CD4-positive, alpha-beta T cell treated with Interleukin-1 beta for 1 hour (primary cell): ENCODE measurements at regions not wholly inside any gene's neighbourhood (a gene's known extent, or its start where the extent isn't known, plus 50 kb on each side); places are given as distances from the start of the nearest gene placed in this dataset.

Experiments used
- DNase-seq, 2 donors: peaks; one replicate each; pipeline ENCODE4 v3.0.0-alpha.2; 2020 to 2022

DNA sequence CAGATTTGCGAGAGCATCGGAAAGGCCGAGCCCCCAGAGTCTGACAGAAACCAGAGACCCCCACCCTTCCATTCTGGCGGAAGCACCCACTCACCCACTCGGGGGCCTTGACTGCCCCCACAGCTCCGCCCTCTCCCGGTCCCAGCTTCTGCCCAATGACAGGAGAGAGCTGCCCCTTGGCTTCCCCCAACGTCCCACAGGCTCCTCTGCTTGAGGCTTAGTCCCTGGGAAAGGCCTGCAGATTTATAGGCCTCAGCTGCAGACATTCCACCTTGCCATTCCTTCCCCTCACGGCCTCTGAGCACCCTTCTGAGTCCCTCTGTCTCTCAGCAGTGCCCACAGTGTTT, 125.0 kb upstream of the NCAM1 start:
- no peak for DNase-seq

DNA sequence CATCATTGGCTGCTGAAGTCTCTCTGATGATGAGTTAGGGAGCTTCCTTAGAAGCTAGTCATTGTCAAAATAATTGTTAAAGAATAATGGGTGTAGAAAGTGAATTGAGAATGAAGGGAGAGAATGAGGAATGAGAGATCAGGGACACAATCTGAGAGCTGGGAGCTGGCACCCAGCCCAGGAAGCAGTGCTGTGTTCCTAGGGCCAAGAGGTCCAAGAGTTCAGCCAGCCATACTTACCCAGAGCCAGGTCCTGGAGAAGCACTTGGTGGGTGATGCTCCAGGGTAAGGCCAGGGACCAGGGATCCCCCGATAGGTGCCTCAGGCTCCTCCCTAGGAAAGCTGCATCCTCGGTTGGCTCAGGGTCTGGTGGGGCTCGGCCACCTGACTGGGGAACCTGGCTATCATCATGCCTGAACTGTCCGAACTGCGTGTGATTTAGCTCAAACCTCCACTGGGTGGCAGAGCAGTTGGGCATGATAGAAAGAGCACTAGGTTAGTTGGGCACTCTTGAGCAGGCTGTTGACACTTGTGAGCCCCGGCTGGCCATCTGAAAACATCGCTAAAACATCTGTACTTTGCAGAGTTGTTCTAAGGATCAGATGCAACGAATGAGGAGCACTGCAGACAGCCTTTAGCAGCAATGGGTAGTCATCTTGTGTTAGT, 123.9 kb upstream of the NCAM1 start:
- DNase-seq: no peak

- no peak for DNase-seq
Measured at GRCh38 chr11:112839051-112839450, 122.2 kb upstream of the NCAM1 start.

- no peak for DNase-seq
Measured at GRCh38 chr11:112841729-112842128, 119.5 kb upstream of the NCAM1 start.

- no peak for DNase-seq
Measured at GRCh38 chr11:112842151-112842550, 119.1 kb upstream of the NCAM1 start.

GRCh38 chr11:112844517-112844916, 116.7 kb upstream of the NCAM1 start:
- DNase-seq: no peak

DNA sequence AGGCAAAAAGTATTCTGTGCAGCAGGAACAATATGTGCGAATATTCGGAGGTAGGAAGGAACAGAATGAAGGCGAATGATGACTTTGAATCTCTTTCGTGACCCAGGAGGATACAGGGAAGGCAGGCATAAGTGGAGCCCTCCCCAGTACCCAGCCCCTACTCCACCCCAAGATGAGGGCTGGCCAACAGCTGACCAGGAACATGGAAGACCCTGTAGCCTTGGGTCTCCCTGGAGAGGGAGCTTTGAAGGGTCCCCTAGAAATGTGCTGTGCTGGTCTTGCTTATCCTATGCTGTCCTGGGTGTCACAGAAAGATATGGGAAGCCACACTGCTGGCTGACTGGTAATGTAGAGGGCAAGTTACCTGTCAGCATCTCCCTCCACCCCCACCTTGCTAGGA, 113.7 kb upstream of the NCAM1 start:
- DNase-seq: no peak

GRCh38 chr11:112852143-112852866, 108.9 kb upstream of the NCAM1 start:
- DNase-seq: no peak

DNA sequence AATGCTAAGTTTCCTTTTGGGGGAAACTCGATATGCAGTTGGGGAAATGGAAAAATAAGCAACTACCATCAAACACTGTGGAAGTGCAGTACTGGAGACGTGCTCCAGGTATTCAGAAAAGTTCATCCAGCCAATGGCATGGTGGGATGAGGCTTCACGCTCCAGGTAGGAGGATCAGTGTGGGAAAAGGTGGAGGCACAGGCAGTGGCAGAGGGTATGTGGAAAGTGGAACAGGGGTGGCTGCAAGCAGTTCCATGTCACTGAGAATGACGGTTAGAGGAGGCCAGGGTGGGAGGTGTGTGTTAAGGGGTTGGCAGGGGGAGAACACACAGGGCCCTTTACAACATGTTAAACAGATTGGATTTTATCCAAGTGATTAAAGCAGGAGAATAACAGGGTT, 105.1 kb upstream of the NCAM1 start:
- DNase-seq: no peak

- no peak for DNase-seq
Measured at GRCh38 chr11:112856591-112856990, 104.6 kb upstream of the NCAM1 start.

DNA sequence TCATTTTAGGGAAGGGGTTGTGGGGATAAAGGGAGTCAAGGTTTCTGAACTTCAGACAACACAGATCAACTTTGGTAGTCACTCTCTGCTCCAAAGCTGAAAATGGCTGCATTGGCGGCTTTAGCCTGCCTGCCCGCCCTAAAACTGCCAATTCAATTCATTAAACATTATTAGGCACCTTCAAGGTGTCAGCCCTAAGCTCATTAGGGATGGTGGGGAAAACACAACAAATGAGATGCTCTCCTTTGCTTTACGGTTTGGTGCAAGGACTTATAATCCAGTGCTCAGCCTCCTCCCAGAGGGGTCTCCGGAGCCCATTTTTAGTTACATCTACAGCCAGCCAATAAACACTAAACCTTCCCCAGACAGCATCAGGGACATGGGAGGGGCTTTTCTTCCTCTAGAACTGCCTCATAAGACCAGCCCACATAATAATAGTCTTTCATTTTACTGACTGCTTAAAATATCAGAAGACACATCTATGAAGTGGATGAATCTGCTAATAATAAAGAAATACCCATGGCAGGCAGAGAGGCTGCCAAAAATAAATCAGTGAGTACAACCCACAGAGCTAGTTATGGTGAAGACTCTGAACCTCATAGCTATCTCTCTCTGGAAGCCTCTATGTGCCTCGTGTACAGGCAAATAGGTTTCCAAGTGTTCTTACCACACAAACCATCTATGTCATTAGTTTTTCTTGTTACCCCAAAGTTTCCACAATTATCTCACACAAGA, 102.8 kb upstream of the NCAM1 start:
- DNase-seq: no peak

DNA sequence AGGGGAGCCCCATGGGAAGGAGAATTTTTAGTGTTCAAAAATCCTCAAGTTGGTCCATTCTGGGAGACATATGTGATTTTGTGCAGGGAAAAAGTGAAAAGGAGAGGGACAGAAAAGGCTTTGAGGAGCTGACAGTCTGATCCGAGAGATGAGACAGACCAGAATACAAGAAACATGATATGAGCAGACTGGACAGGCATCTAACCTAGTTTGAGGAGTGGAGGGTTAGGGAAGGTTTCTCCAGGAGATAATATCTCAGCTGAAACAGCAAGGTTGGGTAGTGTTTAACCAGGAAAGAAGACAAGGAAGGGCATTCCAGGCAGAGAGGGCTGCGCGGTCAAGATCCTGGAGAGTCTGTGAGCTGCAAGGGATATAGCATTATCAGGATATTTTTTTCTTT, 101.4 kb upstream of the NCAM1 start:
- no peak for DNase-seq

DNA sequence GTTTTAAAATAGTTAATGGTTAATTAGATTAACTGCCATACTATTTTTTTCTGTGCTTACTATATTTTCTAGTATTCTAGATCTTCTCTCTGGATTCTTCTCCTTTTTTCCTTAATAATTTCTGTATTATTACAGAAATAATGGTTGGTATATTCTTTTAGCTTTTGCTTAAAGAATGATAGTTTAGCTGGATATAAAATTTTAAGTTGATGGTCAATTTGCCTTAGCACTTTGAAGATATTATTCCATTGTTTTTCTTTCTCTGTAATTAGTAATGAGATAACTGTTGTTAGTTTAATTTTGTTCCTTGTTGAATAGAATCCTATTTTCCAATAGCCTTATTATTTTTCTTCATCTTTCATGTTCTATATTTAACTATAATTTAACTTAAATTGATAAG, 99.9 kb upstream of the NCAM1 start:
- no peak for DNase-seq

- no peak for DNase-seq
Measured at GRCh38 chr11:112863305-112863704, 97.9 kb upstream of the NCAM1 start.

- no peak for DNase-seq
Measured at GRCh38 chr11:112864672-112865071, 96.5 kb upstream of the NCAM1 start.

- DNase-seq: no peak
Measured at GRCh38 chr11:112871909-112872500, 89.2 kb upstream of the NCAM1 start.

GRCh38 chr11:112874980-112875379, 86.2 kb upstream of the NCAM1 start:
- DNase-seq: no peak

DNA sequence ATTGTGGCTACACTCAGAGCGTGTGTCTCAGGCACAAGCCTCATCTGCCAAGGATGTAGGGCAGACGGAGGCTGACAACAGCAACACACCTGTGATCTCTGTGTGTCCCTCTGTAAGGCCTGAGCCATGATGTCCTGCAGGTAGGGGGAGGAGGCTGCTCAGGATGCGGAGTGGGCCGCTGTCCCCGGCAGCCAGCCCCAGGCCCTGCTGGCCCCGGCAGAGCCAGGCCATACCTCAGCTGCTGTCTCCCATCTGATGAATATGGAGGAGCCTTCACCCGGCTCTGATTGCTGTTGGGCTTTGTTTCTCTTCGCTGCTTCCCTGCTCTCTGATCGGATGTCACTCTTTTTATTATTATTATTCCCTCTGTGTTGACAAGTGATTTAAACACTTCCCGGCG, 83.6 kb upstream of the NCAM1 start:
- DNase-seq: no peak

DNA sequence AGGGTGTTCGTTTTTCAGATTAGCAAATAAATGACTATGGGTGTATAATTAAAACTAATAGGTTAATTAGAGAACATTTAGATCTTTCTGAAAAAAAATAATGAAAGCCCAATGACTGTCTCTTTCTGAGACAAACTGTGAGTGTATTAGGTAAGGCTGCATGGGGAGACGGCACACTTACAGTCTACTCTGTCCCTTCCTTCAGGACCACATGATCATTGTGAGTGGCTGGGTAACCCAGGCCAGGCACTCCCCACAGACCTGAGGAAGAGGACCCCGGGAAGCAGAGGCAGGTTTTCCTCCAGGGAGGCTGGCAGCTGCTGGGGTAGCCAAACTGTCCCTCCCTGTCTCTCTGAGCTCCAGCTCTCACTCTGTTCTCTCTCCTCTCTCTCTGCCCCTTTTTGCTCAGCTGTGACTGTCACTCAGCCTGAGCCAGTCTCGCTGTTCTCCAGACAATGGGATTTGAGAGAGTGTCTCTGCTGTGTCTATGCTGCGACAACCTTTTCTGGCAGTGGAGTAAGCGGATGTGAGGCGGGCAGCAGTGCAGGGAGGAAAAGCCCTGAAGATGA, 83.1 kb upstream of the NCAM1 start:
- no peak for DNase-seq

DNA sequence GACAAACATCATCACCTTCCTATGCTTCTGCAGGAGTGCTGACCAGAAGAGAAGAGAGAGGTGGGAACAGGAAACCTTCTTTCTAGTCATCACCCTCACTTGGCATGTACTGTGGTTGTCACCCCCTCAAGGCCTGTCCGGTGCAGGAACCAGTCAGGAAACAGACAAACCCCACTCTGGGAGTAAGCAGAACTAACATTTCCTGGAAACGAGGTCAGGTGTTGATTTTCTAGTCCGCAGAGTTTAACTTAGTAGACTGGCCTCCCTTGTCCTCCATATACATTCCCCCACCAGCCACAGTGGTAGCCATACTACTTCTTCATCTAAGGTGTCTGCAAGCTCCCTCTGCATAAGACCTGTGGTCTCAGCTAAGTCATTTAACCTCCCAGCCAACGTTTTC, 80.7 kb upstream of the NCAM1 start:
- DNase-seq: peak in 1 of 2 donors; percentile 2

- DNase-seq: no peak
Measured at GRCh38 chr11:112881461-112881860, 79.8 kb upstream of the NCAM1 start.

DNA sequence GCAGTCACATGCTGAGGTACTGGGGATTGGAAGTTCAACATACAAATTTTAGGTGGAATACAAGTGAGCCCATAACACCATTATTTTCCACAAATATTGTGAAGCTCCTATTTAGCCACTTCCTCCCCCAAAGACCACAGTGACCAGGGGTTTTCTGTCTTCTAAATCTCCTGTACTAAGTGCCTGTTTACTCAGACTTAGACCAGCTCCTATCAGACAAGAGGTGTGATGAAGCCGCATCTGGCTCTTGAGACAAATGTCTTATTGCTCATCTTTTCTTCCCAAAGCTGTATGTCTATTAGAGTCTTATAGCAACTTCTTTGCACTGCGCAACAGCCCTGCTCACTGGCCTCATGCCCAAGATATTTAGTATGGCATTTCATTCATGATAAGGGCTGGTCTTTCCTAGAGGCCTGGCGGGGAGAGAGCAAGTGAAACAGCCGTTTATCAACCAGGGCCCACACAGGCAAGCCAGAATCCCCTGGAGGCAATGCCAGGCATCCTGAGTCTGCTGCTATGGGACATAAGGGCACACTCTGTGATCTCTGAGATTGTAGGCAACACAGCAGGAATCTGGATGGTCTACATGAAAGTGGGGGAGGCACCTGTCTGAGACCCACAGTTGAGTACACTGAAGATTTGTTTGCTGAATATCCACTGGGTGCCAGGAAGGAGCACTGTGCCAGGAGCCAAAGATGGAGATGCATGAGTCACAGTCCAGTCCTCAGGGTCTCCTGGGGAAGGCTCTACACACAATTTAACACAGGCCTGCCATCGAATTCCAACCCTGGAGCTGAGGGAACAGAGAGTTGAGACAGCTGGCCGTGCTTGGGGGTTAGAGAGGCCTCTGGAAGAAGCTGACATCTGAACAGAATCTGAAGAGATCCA, 78.5 kb upstream of the NCAM1 start:
- no peak for DNase-seq
